ENCODE measurements at regions not wholly inside any gene's neighbourhood (a gene's known extent, or its start where the extent isn't known, plus 50 kb on each side); places are given as distances from the start of the nearest gene placed in this dataset.

DNA sequence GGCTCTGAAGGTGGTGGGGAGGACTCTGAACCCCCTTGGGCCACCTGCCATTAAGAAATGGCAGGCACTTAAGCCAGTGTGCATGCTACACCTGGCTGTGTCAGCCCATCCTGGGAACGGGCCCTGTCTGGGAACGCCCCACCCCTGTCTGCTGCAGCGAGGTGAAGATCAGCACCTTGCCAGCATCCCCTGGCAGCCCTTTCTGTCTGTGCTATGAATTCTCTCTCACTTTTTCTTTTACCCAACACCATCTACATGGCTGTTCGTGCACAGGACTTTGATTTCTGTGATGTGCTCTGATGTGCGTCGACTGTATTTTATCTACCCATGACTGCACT lies 452.9 kb upstream of the B3GAT1 start:
- POLR2A ChIA-PET: no interaction called here
- no peak for TF ChIP-seq CTCF (IDR thresholded peaks at IDR 0.05; ENCODE audit: control extremely low read depth, extremely low read depth, low read depth, missing control alignments)
- CTCF ChIA-PET: no interaction called here
- no peak for DNase-seq (ENCODE audit: extremely low spot score)

DNA sequence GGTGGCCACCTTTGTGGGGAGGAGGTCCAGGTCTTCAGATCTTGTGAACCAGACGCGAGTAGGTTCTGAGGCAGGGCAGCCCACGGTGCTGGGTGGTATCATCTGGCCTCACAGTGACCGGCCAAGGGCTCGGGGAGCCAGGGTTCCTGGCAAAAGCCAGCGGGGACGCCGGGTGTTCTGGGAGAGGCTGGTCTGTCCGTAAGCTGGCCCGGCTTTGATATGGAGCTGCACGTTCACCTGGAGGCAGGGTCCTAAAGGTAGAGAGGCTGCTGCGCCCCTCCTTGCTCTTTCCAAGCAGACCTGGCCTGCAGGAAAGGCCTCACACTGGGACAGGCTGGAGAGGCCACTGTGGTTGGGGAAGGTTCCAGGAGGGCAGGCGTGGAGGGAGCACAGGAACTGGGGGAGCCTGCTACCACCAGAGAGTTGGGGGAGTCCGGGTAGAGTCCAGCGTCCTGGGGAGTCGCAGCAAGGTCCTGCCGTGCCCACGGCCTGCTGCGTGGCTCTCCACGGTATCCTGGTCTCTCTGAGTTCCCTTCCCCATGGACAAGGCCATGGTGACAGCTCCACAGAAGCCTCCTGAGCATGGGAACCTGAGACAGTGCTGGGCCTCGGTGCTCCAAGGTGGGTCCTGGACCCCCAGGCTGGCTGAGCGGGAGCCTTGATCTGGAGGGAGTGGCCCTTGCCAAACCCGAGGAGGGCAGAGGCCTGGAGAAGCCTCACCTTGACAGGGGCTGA lies 452.4 kb upstream of the B3GAT1 start:
- ChIA-PET CTCF (no interaction called here), POLR2A (no interaction called here)
- TF ChIP-seq CTCF (IDR thresholded peaks at IDR 0.05; ENCODE audit: control extremely low read depth, extremely low read depth, low read depth, missing control alignments): no peak
- no peak for DNase-seq (ENCODE audit: extremely low spot score)

GRCh38 chr11:134863294-134863693 lies 451.3 kb upstream of the B3GAT1 start:
- ChIA-PET POLR2A (no interaction called here), CTCF (no interaction called here)

GRCh38 chr11:134862587-134863195 lies 450.6 kb upstream of the B3GAT1 start:
- CTCF ChIA-PET: no interaction called here
- no peak for DNase-seq (ENCODE audit: extremely low spot score)
- TF ChIP-seq CTCF (IDR thresholded peaks at IDR 0.05; ENCODE audit: control extremely low read depth, extremely low read depth, low read depth, missing control alignments): no peak
- POLR2A ChIA-PET: no interaction called here

More at GRCh38 chr11:134863294-134863693, 451.3 kb upstream of the B3GAT1 start:
- DNase-seq (ENCODE audit: extremely low spot score): no peak
- TF ChIP-seq CTCF (IDR thresholded peaks at IDR 0.05; ENCODE audit: control extremely low read depth, extremely low read depth, low read depth, missing control alignments): no peak

- no peak for TF ChIP-seq CTCF (IDR thresholded peaks at IDR 0.05; ENCODE audit: control extremely low read depth, extremely low read depth, low read depth, missing control alignments)
- CTCF ChIA-PET: no interaction called here
- DNase-seq (ENCODE audit: extremely low spot score): no peak
- POLR2A ChIA-PET: no interaction called here
Observed at GRCh38 chr11:134862105-134862502, 450.1 kb upstream of the B3GAT1 start.

- ChIA-PET POLR2A (no interaction called here), CTCF (interaction anchor here (1.3 kb wide), 1 partner anchor 10 kb away, joined by 3 read pairs; no protein-coding TSS in a partner anchor)
- no peak for DNase-seq (ENCODE audit: extremely low spot score)
- TF ChIP-seq CTCF (IDR thresholded peaks at IDR 0.05; ENCODE audit: control extremely low read depth, extremely low read depth, low read depth, missing control alignments): no peak
Observed at GRCh38 chr11:134861490-134862104, 449.6 kb upstream of the B3GAT1 start.

Data from GM10248 (cell line).